IgD-negative memory B cell (primary cell): ENCODE measurements at regions not wholly inside any gene's neighbourhood (a gene's known extent, or its start where the extent isn't known, plus 50 kb on each side); places are given as distances from the start of the nearest gene placed in this dataset.

Source experiments
- H3K27ac Mint-ChIP-seq, 3 donors: one replicate each; pipeline ENCODE4 v1.8.0; 2020 to 2022; ENCODE audit warnings: mild to moderate bottlenecking in 3 of 3, mixed read lengths in 3 of 3, moderate library complexity in 1 of 3
- H3K27me3 Mint-ChIP-seq: one replicate; pipeline ENCODE4 v1.8.0; 2021; ENCODE audit warnings: mixed read lengths
- H3K36me3 Mint-ChIP-seq: one replicate; pipeline ENCODE4 v1.8.0; 2020; ENCODE audit warnings: mild to moderate bottlenecking, mixed read lengths
- H3K4me1 Mint-ChIP-seq, 3 donors: one replicate each; pipeline ENCODE4 v1.8.0; 2020 to 2022; ENCODE audit warnings: mixed read lengths in 3 of 3, mild to moderate bottlenecking in 1 of 3
- H3K4me3 Mint-ChIP-seq, 4 donors: one replicate each; pipeline ENCODE4 v1.8.0; 2020 to 2022; ENCODE audit warnings: mild to moderate bottlenecking in 4 of 4, mixed read lengths in 4 of 4, moderate library complexity in 3 of 4
- H3K9me3 Mint-ChIP-seq, 3 donors: one replicate each; pipeline ENCODE4 v1.8.0; 2020 to 2021; ENCODE audit warnings: mixed read lengths in 3 of 3, mild to moderate bottlenecking in 1 of 3

DNA sequence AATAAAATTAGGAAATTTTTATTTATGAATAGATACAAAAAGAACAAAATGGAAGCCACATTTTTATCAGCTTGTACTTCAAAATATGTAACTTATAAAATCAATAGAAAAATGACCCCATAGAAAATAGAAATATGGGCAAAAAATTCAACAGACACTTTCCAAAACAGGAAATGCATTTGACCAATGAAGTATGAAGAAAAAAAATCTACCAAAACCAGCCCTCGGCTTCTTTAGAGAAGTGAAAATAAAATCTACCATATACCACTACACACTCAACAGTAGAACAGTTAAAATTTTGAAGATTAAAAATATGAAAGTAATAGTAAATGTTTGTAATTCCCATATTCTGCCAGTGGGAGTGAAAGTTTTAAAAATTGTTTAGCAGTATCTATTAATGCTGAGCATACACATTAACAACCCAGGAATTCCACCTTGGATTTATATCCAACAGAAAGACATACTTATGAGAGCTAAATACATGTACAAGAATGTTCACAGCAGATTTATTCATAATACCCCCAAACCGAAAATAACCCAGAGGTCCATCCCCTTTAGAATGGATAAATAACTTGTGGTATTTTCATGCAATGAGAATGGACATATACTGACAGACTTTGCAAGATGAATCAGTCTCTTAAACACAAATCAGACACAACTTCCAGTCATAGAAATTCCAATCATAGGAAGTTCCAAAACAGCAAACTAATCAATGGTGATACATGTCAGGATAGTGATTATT, 318.0 kb downstream of the FIGN start:
- Mint-ChIP-seq H3K9me3 (peaks cover 0 to 13% (median 2%) of the 10 kb centered on the region in 3 donors), H3K4me1 (peaks cover 12 to 13% (median 12%) of the 10 kb centered on the region in 3 donors), H3K27ac (peak overlapping the region in 1 of 3 donors; percentile 53), H3K36me3 (no peaks in the 10 kb centered on the region), H3K27me3 (no peaks in the 10 kb centered on the region), H3K4me3 (peak overlapping the region in 2 of 4 donors; percentile 44 to 68)

DNA sequence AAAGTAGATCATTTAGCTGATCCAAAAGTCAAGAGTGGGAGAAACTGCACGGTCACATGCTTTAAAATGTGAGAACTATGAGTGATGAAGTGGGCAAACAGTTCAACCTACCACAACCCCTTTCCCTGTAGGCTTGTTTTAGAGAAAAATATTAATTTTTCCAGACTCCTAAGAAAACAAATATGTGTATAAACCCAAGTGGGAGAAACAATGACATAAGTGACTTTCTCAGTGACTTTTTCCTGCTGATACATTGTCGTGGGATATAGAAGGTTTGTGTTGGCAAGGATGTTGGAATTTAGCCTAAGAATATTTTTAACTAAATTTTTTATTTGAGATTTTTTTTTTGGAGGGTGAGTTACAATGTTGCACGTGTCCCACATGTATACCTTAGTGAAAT, 321.7 kb downstream of the FIGN start:
- H3K27me3 Mint-ChIP-seq: no peaks in the 10 kb centered on the region
- no peak overlapping the region for H3K4me3 Mint-ChIP-seq
- H3K4me1 Mint-ChIP-seq: peaks cover 12 to 13% (median 13%) of the 10 kb centered on the region in 3 donors
- peaks cover 0 to 13% (median 5%) of the 10 kb centered on the region in 3 donors for H3K9me3 Mint-ChIP-seq
- no peaks in the 10 kb centered on the region for H3K36me3 Mint-ChIP-seq
- H3K27ac Mint-ChIP-seq: no peak overlapping the region

DNA sequence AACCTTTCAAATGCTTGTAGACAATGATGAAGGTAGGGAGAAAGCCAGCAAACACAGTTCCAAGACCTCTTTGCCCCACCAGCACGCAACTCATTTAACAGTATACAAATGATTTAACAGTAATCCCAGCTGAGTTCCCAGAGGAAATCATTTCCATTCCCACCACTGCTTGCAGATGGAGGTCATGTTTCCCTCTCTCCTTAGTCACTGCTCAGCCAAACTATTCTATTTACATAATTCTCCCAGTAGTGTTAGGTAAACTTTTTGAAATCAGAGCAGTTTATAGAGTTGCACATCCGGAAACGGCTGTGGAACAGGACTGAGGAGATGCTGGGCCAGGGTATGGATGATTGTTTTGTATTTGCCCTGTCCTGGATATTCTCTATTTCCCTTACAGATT, 328.5 kb downstream of the FIGN start:
- H3K36me3 Mint-ChIP-seq: no peaks in the 10 kb centered on the region
- peaks cover 0 to 1% (median 0%) of the 10 kb centered on the region in 3 donors for H3K4me1 Mint-ChIP-seq
- H3K4me3 Mint-ChIP-seq: no peak overlapping the region
- H3K9me3 Mint-ChIP-seq: peaks cover 0 to 7% (median 0%) of the 10 kb centered on the region in 3 donors
- H3K27me3 Mint-ChIP-seq: no peaks in the 10 kb centered on the region
- no peak overlapping the region for H3K27ac Mint-ChIP-seq

DNA sequence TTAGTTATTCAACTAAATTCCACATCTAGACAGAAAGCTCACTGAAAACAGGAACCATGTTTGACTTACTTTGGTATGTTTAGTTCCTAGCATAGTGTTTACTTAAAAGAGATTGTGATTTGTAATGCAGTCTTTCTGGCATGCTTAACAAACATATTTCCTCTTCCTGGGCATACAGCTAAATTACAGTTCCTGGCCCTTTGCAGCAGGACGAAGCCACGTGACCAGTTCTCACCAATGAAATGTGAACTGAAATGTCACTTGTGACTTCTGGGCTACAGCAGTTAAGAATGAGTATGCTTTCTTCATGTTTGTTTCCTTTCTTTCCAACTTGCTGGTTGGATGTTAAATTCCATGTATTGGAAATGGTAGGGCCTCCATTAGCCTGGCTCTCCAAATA, 330.5 kb downstream of the FIGN start:
- peaks cover 0 to 1% (median 0%) of the 10 kb centered on the region in 3 donors for H3K4me1 Mint-ChIP-seq
- no peak overlapping the region for H3K27ac Mint-ChIP-seq
- H3K4me3 Mint-ChIP-seq: no peak overlapping the region
- H3K27me3 Mint-ChIP-seq: no peaks in the 10 kb centered on the region
- no peaks in the 10 kb centered on the region for H3K36me3 Mint-ChIP-seq
- H3K9me3 Mint-ChIP-seq: peaks cover 0 to 4% (median 0%) of the 10 kb centered on the region in 3 donors

DNA sequence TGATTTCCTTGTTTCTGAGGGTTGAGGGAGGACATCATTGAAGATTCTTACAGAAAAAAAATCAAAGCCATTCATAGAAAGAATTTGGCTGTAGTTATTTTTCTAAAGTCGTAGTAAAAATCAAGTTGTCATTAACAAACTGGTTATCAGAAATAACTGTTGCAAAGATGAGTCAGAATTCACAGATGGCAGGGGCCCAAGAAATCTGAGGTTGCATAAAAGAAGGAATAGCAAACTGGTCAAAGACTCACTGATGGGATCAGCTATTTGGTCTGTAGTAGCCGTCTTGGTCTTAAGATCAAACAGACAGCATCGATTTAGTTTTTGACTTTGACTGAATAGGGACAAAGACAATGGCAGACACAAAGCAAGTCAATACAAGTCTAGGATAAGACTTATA, 334.3 kb downstream of the FIGN start:
- Mint-ChIP-seq H3K27ac (no peak overlapping the region), H3K4me3 (no peak overlapping the region), H3K36me3 (no peaks in the 10 kb centered on the region), H3K4me1 (peaks cover 0 to 3% (median 0%) of the 10 kb centered on the region in 3 donors), H3K9me3 (peaks cover 0 to 4% (median 0%) of the 10 kb centered on the region in 3 donors), H3K27me3 (no peaks in the 10 kb centered on the region)

DNA sequence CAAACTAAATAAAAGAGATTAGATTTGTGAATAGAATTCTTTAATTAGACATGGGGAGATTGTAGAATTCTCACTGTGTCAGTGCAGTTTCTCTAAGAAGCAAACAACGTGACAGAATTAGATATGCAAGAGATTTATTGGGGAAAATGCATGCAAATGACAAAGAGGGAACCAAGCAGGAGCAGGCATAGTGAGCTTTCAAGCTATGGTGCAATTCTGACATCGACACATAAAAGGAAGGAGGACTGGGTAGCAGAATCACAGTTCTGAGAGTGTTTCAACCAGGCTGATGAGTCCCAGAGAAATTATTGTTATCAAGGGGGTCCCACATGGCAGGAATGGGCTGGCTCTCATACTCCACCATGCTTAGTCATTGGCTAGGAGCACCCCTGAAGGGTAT, 338.4 kb downstream of the FIGN start:
- H3K4me3 Mint-ChIP-seq: no peak overlapping the region
- no peaks in the 10 kb centered on the region for H3K36me3 Mint-ChIP-seq
- no peaks in the 10 kb centered on the region for H3K27me3 Mint-ChIP-seq
- H3K4me1 Mint-ChIP-seq: peaks cover 0 to 3% (median 0%) of the 10 kb centered on the region in 3 donors
- H3K27ac Mint-ChIP-seq: no peak overlapping the region
- peaks cover 0 to 4% (median 4%) of the 10 kb centered on the region in 3 donors for H3K9me3 Mint-ChIP-seq

DNA sequence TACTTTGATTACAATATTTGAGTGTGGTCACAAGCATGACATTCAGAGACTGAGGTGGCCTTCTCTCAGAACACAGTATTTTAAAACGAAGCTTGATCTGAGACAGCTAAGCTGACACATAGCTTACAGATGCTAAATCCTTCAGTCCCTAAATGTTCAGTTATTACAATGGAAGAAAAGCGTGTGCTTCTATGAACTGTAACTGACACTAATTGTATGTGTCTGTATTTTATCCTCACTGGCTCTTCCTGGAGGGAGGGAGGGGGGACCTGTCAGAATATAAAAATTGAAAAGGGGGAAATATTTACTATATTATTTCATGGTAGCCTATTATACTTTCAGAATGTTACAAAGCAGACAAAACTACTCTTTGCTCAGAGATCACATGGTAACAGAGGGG, 340.2 kb downstream of the FIGN start:
- no peak overlapping the region for H3K4me3 Mint-ChIP-seq
- no peaks in the 10 kb centered on the region for H3K27me3 Mint-ChIP-seq
- H3K36me3 Mint-ChIP-seq: no peaks in the 10 kb centered on the region
- H3K4me1 Mint-ChIP-seq: peaks cover 0 to 3% (median 0%) of the 10 kb centered on the region in 3 donors
- H3K9me3 Mint-ChIP-seq: peaks cover 0 to 4% (median 4%) of the 10 kb centered on the region in 3 donors
- no peak overlapping the region for H3K27ac Mint-ChIP-seq

DNA sequence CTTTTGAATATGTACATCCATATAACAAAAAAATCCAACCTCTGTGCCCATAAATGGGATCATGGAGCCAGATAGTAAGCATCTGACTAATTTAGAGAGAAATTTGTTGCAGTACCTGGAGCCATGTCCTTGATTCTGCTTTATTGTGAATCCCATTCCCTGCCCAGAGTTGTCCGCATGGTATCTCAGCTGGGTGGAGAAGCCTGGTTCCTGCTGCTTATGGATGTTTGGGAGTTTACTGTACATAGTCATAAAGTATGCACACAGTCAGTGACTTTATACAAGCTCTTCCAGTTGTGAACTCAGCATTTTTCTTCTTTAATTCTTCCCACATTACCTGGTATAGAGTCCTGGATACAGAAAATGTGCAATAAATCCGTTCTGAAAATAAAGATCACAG, 346.0 kb downstream of the FIGN start:
- Mint-ChIP-seq H3K27me3 (no peaks in the 10 kb centered on the region), H3K4me3 (no peak overlapping the region), H3K36me3 (no peaks in the 10 kb centered on the region), H3K4me1 (no peaks in the 10 kb centered on the region), H3K27ac (no peak overlapping the region), H3K9me3 (peaks cover 0 to 4% (median 2%) of the 10 kb centered on the region in 3 donors)

DNA sequence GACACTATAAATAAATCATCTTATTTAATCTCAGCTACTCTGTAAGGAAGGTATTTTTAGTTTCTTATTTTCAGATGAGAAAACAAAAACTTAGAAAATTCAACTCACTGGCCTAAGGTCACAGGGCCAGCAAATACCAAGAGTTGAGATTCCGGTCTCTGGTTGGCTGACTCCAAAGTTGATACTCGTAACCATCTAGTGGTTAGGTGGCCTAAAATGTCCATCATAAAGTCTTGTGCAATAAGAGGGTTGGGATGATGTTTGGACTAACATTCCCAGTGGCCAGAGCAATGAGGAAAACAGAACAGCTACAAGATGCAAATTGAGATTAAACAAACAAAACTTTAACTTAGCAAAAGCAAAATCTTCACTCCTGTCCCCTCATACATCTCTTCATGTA, 360.3 kb downstream of the FIGN start:
- no peaks in the 10 kb centered on the region for H3K4me1 Mint-ChIP-seq
- peaks cover 0 to 5% (median 3%) of the 10 kb centered on the region in 3 donors for H3K9me3 Mint-ChIP-seq
- no peak overlapping the region for H3K27ac Mint-ChIP-seq
- no peaks in the 10 kb centered on the region for H3K36me3 Mint-ChIP-seq
- no peak overlapping the region for H3K4me3 Mint-ChIP-seq
- no peaks in the 10 kb centered on the region for H3K27me3 Mint-ChIP-seq

DNA sequence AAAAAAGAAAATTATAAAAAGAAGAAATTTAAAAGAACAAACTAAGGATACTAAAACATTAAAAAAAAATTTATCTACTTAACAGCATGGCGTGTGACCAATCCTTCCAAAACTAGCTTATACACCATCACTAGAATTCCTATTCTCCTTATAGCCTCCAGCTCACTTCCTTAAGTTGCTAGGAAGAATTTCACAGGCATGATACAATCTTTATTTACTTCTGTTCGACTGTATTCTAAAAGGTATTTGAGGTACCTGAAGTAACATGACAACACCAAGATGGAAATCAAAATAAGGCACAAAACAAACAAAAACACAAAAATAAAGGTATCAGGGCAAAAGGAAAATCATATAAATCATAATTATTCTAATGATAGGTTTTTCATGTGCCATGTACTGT, 360.7 kb downstream of the FIGN start:
- Mint-ChIP-seq H3K36me3 (no peaks in the 10 kb centered on the region), H3K4me3 (no peak overlapping the region), H3K27ac (no peak overlapping the region), H3K9me3 (peaks cover 0 to 5% (median 5%) of the 10 kb centered on the region in 3 donors), H3K27me3 (no peaks in the 10 kb centered on the region), H3K4me1 (no peaks in the 10 kb centered on the region)

DNA sequence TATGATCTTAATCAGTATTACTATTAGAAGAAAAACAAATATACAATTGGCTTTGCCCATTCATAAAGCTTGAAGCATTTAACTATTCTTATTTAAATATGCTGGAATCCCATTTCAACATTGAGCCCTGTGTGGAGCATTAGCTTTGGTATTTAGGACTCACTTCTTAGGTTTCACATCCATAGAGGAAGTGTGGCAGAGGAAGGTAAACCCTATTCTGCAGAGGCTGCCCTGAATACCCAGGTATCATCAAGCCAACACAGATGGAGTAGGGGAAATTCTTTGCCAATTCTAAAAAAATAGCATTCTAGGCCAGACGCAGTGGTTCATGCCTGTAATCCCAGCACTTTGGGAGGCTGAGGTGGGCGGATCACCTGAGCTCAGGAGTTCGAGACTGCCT, 361.5 kb downstream of the FIGN start:
- no peaks in the 10 kb centered on the region for H3K4me1 Mint-ChIP-seq
- no peak overlapping the region for H3K4me3 Mint-ChIP-seq
- peaks cover 0 to 5% (median 5%) of the 10 kb centered on the region in 3 donors for H3K9me3 Mint-ChIP-seq
- H3K36me3 Mint-ChIP-seq: no peaks in the 10 kb centered on the region
- H3K27ac Mint-ChIP-seq: no peak overlapping the region
- no peaks in the 10 kb centered on the region for H3K27me3 Mint-ChIP-seq

DNA sequence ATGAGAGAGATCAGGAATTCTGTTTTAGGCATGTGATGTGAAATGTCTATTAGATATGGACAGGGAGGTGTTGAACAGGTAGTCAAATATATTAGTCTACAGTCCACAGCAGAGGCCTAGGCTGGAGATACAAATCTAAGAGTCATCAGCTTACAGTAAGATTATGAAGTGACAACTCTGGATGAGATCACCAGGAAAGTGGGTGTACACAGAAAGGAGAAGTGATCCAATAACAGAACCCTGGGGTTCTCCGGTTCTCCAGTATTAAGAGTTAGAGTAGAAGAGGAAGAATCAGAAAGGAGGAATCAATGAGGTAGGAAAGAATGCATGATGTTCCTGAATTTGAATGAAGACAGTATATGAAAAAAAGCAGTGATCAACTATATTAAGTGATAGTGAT, 362.3 kb downstream of the FIGN start:
- Mint-ChIP-seq H3K4me1 (no peaks in the 10 kb centered on the region), H3K9me3 (peaks cover 0 to 5% (median 4%) of the 10 kb centered on the region in 3 donors), H3K36me3 (no peaks in the 10 kb centered on the region), H3K4me3 (no peak overlapping the region), H3K27me3 (no peaks in the 10 kb centered on the region), H3K27ac (no peak overlapping the region)

DNA sequence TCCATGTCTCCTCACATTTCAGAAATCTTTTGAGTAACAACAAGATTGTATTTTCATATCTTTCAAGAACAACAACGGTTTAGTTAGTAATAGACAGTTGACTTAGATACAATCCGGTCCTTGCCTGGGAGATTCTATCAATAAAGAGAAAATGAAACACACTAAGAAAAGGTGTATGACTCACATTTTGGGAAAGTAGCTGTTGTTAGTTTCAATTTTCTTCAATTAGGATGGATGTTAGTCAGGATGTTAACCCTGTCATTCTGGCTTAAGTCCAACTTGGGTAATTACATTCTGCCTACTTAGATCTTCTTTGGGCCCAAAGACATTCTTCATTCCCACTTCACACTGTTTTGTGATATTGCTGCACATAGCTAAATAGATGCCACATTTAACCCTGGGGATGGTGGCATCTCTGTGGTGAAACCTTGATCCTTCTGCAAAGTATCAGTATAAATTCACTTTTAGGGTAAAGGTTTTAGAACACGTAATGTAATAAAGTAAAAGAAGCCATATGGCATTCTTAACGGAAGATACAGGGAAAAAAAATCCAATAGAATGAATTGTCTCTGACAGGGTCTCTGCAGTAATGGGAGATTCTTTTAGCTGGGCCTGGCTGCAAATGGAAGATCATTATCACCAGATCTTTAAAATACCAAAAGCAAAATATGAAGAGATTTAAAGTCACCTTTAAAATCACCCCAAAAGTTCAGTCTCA, 365.5 kb downstream of the FIGN start:
- H3K9me3 Mint-ChIP-seq: peaks cover 0 to 6% (median 2%) of the 10 kb centered on the region in 3 donors
- H3K4me1 Mint-ChIP-seq: peaks cover 0 to 2% (median 0%) of the 10 kb centered on the region in 3 donors

DNA sequence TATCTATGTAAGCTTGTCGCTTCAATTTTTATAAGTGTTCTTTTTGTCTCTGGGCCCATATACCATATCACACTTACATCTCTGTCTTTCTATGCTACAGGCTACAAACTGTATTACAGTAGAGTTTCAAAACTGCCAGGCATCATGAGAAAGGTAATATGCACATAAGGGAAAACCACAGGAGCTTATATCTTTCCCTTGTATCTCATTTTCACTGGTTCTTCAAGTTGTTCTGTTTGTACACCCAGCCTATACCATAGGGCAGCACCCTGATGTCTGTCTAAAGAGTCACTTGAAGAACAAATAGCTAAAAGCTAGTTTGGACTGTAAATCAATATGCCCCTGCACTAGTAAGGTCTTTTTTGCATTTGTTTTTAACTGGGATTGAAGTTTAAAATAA, 366.7 kb downstream of the FIGN start:
- Mint-ChIP-seq H3K4me1 (peaks cover 0 to 2% (median 0%) of the 10 kb centered on the region in 3 donors), H3K27me3 (no peaks in the 10 kb centered on the region), H3K27ac (no peak overlapping the region), H3K4me3 (no peak overlapping the region), H3K9me3 (peaks cover 2 to 8% (median 6%) of the 10 kb centered on the region in 3 donors), H3K36me3 (no peaks in the 10 kb centered on the region)

More for the DNA sequence above, 365.5 kb downstream of the FIGN start:
- H3K36me3 Mint-ChIP-seq: no peaks in the 10 kb centered on the region
- H3K27me3 Mint-ChIP-seq: no peaks in the 10 kb centered on the region
- no peak overlapping the region for H3K27ac Mint-ChIP-seq
- H3K4me3 Mint-ChIP-seq: no peak overlapping the region

DNA sequence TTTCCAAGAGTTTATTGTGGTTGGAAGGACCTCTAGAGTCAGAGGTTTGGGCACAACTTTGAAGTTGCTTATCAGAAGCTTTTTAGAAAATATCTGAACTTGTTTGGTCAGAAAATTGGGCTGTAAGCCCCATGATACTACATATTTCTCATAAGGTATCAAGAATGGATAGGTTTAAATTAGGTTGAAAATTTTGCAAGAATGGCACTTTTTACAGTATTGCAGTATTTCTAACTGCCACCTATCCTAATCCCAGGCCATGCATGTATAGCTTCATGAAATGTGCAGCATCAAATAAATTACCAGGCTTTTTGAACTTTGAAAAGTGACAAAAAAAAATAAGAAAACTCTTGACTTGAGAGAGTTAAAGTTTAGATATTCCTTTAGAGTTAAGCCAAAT, 367.2 kb downstream of the FIGN start:
- Mint-ChIP-seq H3K36me3 (no peaks in the 10 kb centered on the region), H3K27ac (no peak overlapping the region), H3K27me3 (no peaks in the 10 kb centered on the region), H3K4me1 (peaks cover 0 to 2% (median 0%) of the 10 kb centered on the region in 3 donors), H3K9me3 (peaks cover under 1 to 8% (median 6%) of the 10 kb centered on the region in 3 donors), H3K4me3 (no peak overlapping the region)
